HG03280 (cell line): ENCODE measurements at regions not wholly inside any gene's neighbourhood (a gene's known extent, or its start where the extent isn't known, plus 50 kb on each side); places are given as distances from the start of the nearest gene placed in this dataset.

Source experiments
- ATAC-seq: cut with Tn5 transposase; IDR thresholded peaks from one replicate; pipeline ENCODE4 v1.9.1; 2021; ENCODE audit warnings: mild to moderate bottlenecking, moderate library complexity; ENCODE audit not compliant: unreplicated experiment

- ATAC-seq = no peak
Measured at GRCh38 chr6:24987446-24988115, 51.8 kb upstream of the RIPOR2 start.

GRCh38 chr6:24988562-24988961, 52.8 kb upstream of the RIPOR2 start:
- no peak for ATAC-seq

GRCh38 chr6:24990236-24990845, 54.6 kb upstream of the RIPOR2 start:
- no peak for ATAC-seq

GRCh38 chr6:24990944-24991809, 55.4 kb upstream of the RIPOR2 start:
- ATAC-seq = no peak

GRCh38 chr6:24991810-24992467, 56.2 kb upstream of the RIPOR2 start:
- ATAC-seq = peak; percentile 98

- ATAC-seq = no peak
Measured at GRCh38 chr6:24994812-24995211, 59.1 kb upstream of the RIPOR2 start.

GRCh38 chr6:24995270-24995669, 59.5 kb upstream of the RIPOR2 start:
- no peak for ATAC-seq

GRCh38 chr6:24996269-24996836, 60.6 kb upstream of the RIPOR2 start:
- ATAC-seq = no peak

GRCh38 chr6:24997231-24997630, 61.5 kb upstream of the RIPOR2 start:
- no peak for ATAC-seq

GRCh38 chr6:24997905-24998304, 62.1 kb upstream of the RIPOR2 start:
- no peak for ATAC-seq

- ATAC-seq = no peak
Measured at GRCh38 chr6:25002326-25003091, 66.7 kb upstream of the RIPOR2 start.

- no peak for ATAC-seq
Measured at GRCh38 chr6:25004357-25004756, 68.6 kb upstream of the RIPOR2 start.

- ATAC-seq = no peak
Measured at GRCh38 chr6:25005010-25005409, 69.2 kb upstream of the RIPOR2 start.

- no peak for ATAC-seq
Measured at GRCh38 chr6:25006075-25006474, 70.3 kb upstream of the RIPOR2 start.

- no peak for ATAC-seq
Measured at GRCh38 chr6:25006565-25007001, 70.8 kb upstream of the RIPOR2 start.

- ATAC-seq = peak; percentile 71
Measured at GRCh38 chr6:25007269-25007699, 71.5 kb upstream of the RIPOR2 start.

- ATAC-seq = no peak
Measured at GRCh38 chr6:25008707-25009392, 73.1 kb upstream of the RIPOR2 start.

GRCh38 chr6:25009393-25009710, 73.6 kb upstream of the RIPOR2 start:
- no peak for ATAC-seq

- no peak for ATAC-seq
Measured at GRCh38 chr6:25010176-25010575, 74.4 kb upstream of the RIPOR2 start.
